CD4-positive, alpha-beta T cell treated with Interleukin-6 for 4 hours (primary cell): ENCODE measurements at regions not wholly inside any gene's neighbourhood (a gene's known extent, or its start where the extent isn't known, plus 50 kb on each side); places are given as distances from the start of the nearest gene placed in this dataset.

Experiments used
- DNase-seq: peaks from one replicate; pipeline ENCODE4 v3.0.0-alpha.2; 2020; ENCODE audit warnings: mixed read lengths

GRCh38 chr13:23488442-23488841 lies 54.9 kb upstream of the SACS start:
- DNase-seq: no peak

- DNase-seq: no peak
Measured at GRCh38 chr13:23496255-23496654, 62.8 kb upstream of the SACS start.

- no peak for DNase-seq
Measured at GRCh38 chr13:23497191-23497590, 63.7 kb upstream of the SACS start.

- no peak for DNase-seq
Measured at GRCh38 chr13:23500849-23501248, 67.3 kb upstream of the SACS start.

- no peak for DNase-seq
Measured at GRCh38 chr13:23504180-23504579, 66.0 kb upstream of the TNFRSF19 start.

- no peak for DNase-seq
Measured at GRCh38 chr13:23505007-23505406, 65.2 kb upstream of the TNFRSF19 start.

- no peak for DNase-seq
Measured at GRCh38 chr13:23506071-23506806, 64.0 kb upstream of the TNFRSF19 start.

- no peak for DNase-seq
Measured at GRCh38 chr13:23506807-23507291, 63.4 kb upstream of the TNFRSF19 start.

GRCh38 chr13:23509781-23510543 lies 60.2 kb upstream of the TNFRSF19 start:
- DNase-seq: no peak

GRCh38 chr13:23510544-23510916 lies 59.7 kb upstream of the TNFRSF19 start:
- no peak for DNase-seq

- DNase-seq: peak; percentile 7
Measured at GRCh38 chr13:23510979-23511735, 59.1 kb upstream of the TNFRSF19 start.

GRCh38 chr13:23512762-23513395 lies 57.3 kb upstream of the TNFRSF19 start:
- DNase-seq: no peak

- DNase-seq: no peak
Measured at GRCh38 chr13:23513455-23513854, 56.8 kb upstream of the TNFRSF19 start.

- DNase-seq: no peak
Measured at GRCh38 chr13:23514076-23514475, 56.1 kb upstream of the TNFRSF19 start.

GRCh38 chr13:23515116-23515515 lies 55.1 kb upstream of the TNFRSF19 start:
- no peak for DNase-seq

- DNase-seq: no peak
Measured at GRCh38 chr13:23516190-23516589, 54.0 kb upstream of the TNFRSF19 start.

- no peak for DNase-seq
Measured at GRCh38 chr13:23516702-23517101, 53.5 kb upstream of the TNFRSF19 start.

- no peak for DNase-seq
Measured at GRCh38 chr13:23518231-23518630, 52.0 kb upstream of the TNFRSF19 start.
